Psoas muscle (tissue), 7 donors: ENCODE measurements at regions not wholly inside any gene's neighbourhood (a gene's known extent, or its start where the extent isn't known, plus 50 kb on each side); places are given as distances from the start of the nearest gene placed in this dataset.
A peak's percentile ranks its signal among the peaks of the same experiment; 100 is the strongest.

Source experiments
- ATAC-seq, 4 donors: fragments of 200-7000 bp; cut with Tn5 transposase; one replicate each; pipeline ENCODE4 v1.9.1; 2020; ENCODE audit warnings: moderate library complexity in 3 of 4, mild to moderate bottlenecking in 2 of 4
- DNase-seq, 2 donors: peaks; one replicate each; pipeline ENCODE4 v3.0.0-alpha.2; 2020
- H3K27ac ChIP-seq: fragments of 200-600 bp; one replicate; pipeline ENCODE4 v1.8.0; 2022
- H3K27me3 ChIP-seq, 3 donors: fragments of 200-600 bp in 1 of 3; one replicate each; pipeline versions ENCODE4 v1.6.1 to v1.8.0; 2013 to 2022; ENCODE audit warnings: low read length in 2 of 3, mild to moderate bottlenecking in 2 of 3, moderate library complexity in 1 of 3; ENCODE audit not compliant: insufficient read depth in 3 of 3
- H3K36me3 ChIP-seq, 2 donors: fragments of 200-600 bp in 1 of 2; one replicate each; pipeline versions ENCODE4 v1.6.1 to v1.8.0; 2013 to 2022; ENCODE audit warnings: low read depth in 1 of 2, mild to moderate bottlenecking in 1 of 2, moderate library complexity in 1 of 2; ENCODE audit not compliant: insufficient read depth in 1 of 2
- H3K4me1 ChIP-seq: fragments of 200-600 bp; one replicate; pipeline ENCODE4 v1.8.0; 2022
- H3K4me3 ChIP-seq: fragments of 200-600 bp; one replicate; pipeline ENCODE4 v1.8.0; 2022; ENCODE audit warnings: mild to moderate bottlenecking
- H3K9me3 ChIP-seq: fragments of 200-600 bp; one replicate; pipeline ENCODE4 v1.8.0; 2022
- CTCF ChIP-seq: fragments of 200-600 bp; IDR thresholded peaks from one replicate; pipeline ENCODE4 v1.8.0; 2022; ENCODE audit warnings: antibody characterized with exemption
- WGBS, 3 donors: extraction: QIAGEN DNeasy Blood & Tissue Kit; methylation state at CpG; one replicate each; pipeline versions ENCODE4 v1.1.6 to v1.1.7; 2013; 5-methylcytosine and 5-hydroxymethylcytosine counted together
- intact Hi-C, 2 donors: fragments of 100-400 bp; cut with DNase I; formaldehyde crosslinking; loops; one replicate each; pipeline versions ENCODE4 v1.11.0 to v1.14.2; 2022
- donor health status: healthy with polysubstance abuse.
- donor health status: DM: no; HTN: no; CAD: no; lungs with moderate emphysema.
- donor health status: Bipolar disorder and iron deficiency.
- donor health status: healthy.
- donor health status: DM: yes; HTN: yes; CAD: no.
- donor health status: DM: no; HTN: no; CAD: no.
- donor health status: DM: yes; HTN: yes; CAD: no.

GRCh38 chr13:107202371-107203023 lies 634.6 kb upstream of the ARGLU1 start:
- Histone ChIP-seq H3K4me1 (no peaks in the 10 kb centered on the region), H3K9me3 (no peaks in the 10 kb centered on the region), H3K27ac (peak overlapping the region; percentile 61), H3K36me3 (no peaks in the 10 kb centered on the region), H3K27me3 (no peaks in the 10 kb centered on the region), H3K4me3 (no peak overlapping the region)
- intact Hi-C loops = no loop called here
- DNase-seq = no peak
- WGBS, 3 donors = 16 to 23% (median 17%) methylated on average over 4 of the region's 4 CpGs
- TF ChIP-seq CTCF = no peak
- ATAC-seq = peak; percentile 34 to 60 (median 40)

GRCh38 chr13:107200491-107200890 lies 632.6 kb upstream of the ARGLU1 start:
- Histone ChIP-seq H3K27me3 (no peaks in the 10 kb centered on the region), H3K4me1 (no peaks in the 10 kb centered on the region), H3K36me3 (no peaks in the 10 kb centered on the region), H3K27ac (no peak overlapping the region), H3K4me3 (no peak overlapping the region), H3K9me3 (no peaks in the 10 kb centered on the region)
- intact Hi-C loops = no loop called here
- TF ChIP-seq CTCF = no peak
- ATAC-seq = no peak
- WGBS, 3 donors = 87 to 93% (median 89%) methylated on average over 6 of the region's 6 CpGs
- no peak for DNase-seq

GRCh38 chr13:107192289-107192688 lies 624.4 kb upstream of the ARGLU1 start:
- Histone ChIP-seq H3K4me3 (no peak overlapping the region), H3K36me3 (no peaks in the 10 kb centered on the region), H3K9me3 (no peaks in the 10 kb centered on the region), H3K27ac (no peak overlapping the region), H3K4me1 (no peaks in the 10 kb centered on the region), H3K27me3 (no peaks in the 10 kb centered on the region)
- intact Hi-C loops = no loop called here
- DNase-seq (no peak), ATAC-seq (no peak)
- no peak for TF ChIP-seq CTCF
- WGBS, 3 donors = 39 to 45% (median 44%) methylated on average over 7 of the region's 7 CpGs

GRCh38 chr13:107190065-107190464 lies 622.1 kb upstream of the ARGLU1 start:
- WGBS, 3 donors = 88 to 97% (median 95%) methylated on average over 1 of the region's 1 CpG
- no peaks in the 10 kb centered on the region for H3K27me3 ChIP-seq
- H3K4me1 ChIP-seq = no peaks in the 10 kb centered on the region
- intact Hi-C loops = no loop called here
- H3K4me3 ChIP-seq = no peak overlapping the region
- TF ChIP-seq CTCF = no peak
- H3K27ac ChIP-seq = no peak overlapping the region
- H3K9me3 ChIP-seq = no peaks in the 10 kb centered on the region
- DNase-seq (no peak), ATAC-seq (no peak)
- no peaks in the 10 kb centered on the region for H3K36me3 ChIP-seq

- Histone ChIP-seq H3K9me3 (no peaks in the 10 kb centered on the region), H3K27me3 (peaks cover 0 to 1% (median 0%) of the 10 kb centered on the region in 3 donors), H3K4me1 (no peaks in the 10 kb centered on the region), H3K27ac (no peak overlapping the region), H3K36me3 (no peaks in the 10 kb centered on the region), H3K4me3 (no peak overlapping the region)
- 81 to 91% (median 90%) methylated on average over 4 of the region's 4 CpGs for WGBS, 3 donors
- no peak for TF ChIP-seq CTCF
- intact Hi-C loops = no loop called here
- ATAC-seq = no peak
- no peak for DNase-seq
Measured at GRCh38 chr13:107185889-107186288, 618.0 kb upstream of the ARGLU1 start.
